GM18909 (cell line): ENCODE measurements at regions not wholly inside any gene's neighbourhood (a gene's known extent, or its start where the extent isn't known, plus 50 kb on each side); places are given as distances from the start of the nearest gene placed in this dataset.
"Not testable (repeated sequence)": the region's sequence is repeated elsewhere in the genome, so short reads cannot be mapped to it uniquely, and the experiment has no call there.

Experiments used
- ATAC-seq: cut with Tn5 transposase; IDR thresholded peaks from one replicate; pipeline ENCODE4 v1.9.1; 2021; ENCODE audit warnings: mild to moderate bottlenecking; ENCODE audit not compliant: unreplicated experiment, poor library complexity

DNA sequence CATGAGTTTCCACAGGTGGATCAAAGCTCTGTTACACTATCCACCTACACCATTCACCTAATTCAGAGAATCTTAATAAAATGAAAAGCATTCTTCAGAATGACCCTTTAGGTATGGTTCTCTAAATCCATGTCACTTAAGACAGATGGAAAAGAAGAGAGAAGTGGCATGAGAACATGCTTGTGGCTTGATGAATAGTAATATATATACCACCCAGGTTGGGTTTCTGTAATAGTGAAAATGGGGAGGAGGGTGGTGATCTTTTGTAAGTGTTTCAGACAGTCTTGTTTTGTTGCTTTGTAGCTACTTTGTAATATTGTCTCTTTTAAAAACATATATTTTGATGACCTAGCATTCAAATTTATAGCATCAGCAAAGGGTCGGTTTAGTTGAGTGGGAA, 469.8 kb downstream of the USP25 start:
- ATAC-seq: no peak

DNA sequence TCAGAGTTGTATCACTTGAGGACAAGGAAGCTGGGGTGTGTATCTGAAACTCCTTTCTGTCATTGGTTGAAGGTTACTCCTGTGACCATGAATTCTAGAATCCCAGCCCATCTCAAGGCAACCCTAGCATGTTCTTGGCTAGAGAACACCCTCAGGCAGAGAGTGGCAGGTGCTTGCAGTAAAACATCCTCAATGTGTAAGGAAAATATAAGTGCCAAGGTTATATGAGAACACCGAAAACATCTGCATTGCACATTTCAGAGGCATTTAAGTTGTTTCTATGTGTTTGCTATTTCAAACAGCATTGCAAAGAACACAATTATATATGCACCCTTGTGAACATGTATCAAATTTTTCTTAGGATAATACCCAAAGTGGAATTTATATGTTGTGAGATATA, 471.9 kb downstream of the USP25 start:
- no peak for ATAC-seq

DNA sequence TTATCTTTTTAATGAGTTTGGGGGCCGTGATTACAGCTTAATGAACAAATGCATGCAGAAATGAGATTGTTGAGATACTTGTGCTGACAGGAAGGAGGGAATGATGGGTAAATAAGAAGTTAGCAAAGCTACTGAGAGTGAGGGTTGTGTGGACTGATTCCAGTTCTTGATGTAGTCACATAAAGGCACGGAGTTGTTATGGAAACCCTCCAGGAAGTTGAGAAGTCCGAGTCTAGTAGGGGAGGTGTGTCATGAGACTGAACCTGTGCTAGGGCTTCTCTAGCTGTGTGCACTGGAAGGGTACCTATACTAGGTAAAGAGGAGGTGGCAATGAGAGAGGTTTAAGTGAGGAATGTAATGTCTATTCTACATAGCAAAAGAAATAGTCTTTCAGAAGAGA, 475.7 kb downstream of the USP25 start:
- no peak for ATAC-seq

DNA sequence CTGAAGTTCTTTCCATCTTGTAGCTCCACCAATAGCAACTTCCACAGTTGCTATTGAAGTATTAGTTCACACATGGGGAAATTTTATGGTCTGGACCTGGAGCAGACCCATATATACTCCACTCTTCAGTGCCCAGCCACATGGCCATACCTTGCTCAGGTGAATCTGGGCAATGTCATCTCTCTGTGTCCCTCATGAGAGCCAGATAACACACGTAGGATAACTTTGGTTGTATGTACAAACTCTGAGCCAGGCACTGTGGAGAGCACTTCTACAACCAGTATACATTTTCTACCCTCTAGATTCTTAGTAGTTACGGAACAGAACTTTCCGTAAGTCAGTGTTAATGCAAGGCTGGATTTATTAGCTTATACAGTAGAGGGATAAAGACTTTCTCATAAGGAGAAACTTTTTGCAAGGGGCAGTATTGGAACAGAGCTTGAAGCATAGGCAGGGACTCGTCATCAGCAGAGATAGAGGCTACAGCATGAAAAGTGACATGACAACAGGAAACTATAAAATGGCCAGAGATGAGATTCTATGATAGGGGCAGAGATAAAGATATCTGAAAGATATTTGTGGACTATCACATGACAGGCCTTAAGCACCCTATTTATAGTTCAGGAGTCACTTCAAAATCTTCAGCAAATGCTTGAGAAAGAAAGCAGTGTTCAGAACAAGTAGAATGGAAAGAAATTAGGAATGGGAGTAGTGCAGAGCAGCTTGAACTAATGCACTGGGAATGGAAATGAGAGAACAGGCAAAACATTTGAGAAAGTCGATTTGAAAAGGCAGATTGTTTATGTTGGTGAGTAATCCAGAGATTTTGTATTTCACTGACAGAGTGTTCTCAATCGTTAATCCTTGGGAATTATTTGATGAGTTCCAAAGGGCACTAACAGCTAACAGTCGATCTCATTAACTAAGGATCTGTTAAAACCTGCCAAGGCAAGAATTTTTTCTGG, 481.8 kb downstream of the USP25 start:
- no peak for ATAC-seq

DNA sequence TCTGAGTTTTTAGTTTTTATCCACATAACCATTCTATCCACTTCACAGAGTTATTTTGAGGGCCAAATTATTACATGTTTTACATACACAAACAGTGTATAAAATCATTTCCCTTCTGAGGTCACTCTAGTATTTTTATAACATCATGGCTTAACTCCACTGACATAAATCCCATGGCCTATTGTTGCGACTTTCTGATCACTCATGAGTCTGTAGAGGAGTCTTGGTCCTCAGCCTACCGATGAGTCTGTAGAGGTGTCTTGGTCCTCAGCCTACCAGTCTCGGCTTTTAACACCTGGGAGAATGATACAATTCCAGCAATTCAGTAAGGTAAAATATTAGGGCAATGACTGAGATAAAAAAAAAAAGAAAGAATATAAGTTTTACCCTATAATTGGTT, 483.7 kb downstream of the USP25 start:
- ATAC-seq: no peak

DNA sequence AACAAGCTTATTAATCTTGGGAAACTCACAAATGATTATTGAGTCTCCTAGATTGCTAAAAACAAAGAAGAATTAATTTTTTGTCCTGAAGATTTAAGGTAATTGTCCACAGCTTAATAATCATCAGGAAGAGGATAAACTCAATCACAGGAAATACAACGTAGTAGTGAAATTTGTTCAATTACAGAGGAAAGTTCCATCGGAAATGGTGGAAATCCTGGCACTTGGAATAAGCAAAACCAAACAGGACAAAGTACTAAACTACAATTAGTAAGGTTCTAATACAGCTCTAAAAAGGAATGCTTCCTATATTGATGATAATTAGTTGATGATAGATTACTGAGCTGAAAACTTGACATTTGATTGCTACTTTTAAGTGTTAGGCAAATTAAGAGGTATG, 485.4 kb downstream of the USP25 start:
- no peak for ATAC-seq

DNA sequence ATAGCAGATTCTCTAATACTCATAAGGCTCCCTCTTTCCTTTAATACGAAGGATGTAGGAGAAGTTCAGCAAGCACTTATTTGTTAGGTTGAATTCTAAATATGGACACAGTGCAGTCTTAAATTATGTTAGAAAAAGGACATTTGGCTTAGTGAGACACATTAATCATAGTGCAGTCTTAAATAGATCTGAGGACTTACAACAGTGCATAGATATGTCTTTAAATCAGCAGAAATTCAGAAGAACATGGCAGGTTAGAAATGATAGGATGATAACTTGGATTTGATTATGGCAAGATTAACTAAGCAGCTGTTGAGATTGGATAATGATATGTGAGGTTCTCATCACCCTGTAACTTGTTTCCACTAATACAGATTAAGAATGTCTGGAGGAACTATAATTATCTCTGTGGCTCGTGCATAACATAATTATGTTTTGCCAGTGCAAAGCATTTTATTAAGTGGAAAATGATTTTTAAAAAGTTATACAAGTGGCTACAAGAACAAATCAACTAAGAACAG, 485.9 kb downstream of the USP25 start:
- ATAC-seq: no peak

DNA sequence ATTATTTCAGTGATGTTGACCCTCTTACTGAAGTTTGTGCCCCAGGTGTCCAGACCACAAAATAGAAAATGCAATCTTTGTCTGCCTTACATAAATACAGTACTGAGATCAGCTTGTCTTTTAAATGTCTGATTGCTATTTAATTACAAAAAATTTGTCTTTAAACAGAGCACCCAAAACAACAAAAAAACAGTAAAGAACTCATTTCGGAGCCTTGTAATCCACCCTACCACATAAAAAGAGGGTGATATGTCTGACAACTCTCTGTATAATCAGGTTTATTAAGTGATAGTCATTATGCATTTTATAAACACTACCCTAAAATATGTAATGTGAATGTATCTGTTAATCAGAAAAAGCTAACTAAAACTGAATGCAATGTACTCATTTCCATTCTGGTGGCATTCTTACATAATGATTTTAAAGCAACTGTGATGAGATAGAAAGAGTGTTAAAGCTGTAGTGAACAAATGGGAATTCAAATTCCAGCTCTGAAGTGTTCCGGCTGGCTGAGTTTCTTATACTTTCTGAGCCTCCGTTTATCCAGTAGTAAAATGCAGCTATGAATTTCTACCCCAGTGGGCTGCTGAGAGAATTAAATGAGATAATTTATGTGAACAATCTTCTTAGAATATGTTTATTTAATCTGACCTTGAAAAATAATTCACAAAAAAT, 486.6 kb downstream of the USP25 start:
- no peak for ATAC-seq

DNA sequence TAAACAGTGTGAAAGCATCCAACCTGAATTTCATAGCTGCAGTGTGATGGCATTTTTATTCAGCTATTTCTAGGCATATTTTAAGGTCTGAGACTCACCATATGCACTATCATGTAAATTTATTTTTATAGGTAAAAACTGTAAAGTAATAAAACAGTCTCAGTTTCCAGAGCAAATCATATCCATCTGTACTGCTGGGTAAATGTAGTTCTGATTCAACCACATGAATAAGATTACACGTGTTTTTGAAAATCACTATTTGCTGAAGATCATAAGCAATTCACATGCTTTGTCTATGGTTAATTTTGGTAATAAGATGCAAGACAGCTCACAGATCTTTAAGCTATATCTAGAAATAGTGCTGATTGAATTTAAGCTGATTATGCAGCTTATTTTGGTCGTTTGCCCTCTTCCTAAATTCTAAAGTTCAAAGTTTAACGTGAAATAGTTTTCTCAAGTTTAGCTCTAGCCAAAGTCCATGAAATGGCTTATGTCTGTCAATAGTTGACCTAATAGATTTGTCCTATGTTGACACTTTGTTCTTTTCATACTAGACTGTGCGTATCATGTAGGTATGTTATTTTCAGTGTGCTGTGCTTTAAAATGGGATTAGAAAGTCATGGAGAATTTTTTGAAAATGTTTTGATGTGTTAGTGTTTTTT, 489.0 kb downstream of the USP25 start:
- no peak for ATAC-seq

DNA sequence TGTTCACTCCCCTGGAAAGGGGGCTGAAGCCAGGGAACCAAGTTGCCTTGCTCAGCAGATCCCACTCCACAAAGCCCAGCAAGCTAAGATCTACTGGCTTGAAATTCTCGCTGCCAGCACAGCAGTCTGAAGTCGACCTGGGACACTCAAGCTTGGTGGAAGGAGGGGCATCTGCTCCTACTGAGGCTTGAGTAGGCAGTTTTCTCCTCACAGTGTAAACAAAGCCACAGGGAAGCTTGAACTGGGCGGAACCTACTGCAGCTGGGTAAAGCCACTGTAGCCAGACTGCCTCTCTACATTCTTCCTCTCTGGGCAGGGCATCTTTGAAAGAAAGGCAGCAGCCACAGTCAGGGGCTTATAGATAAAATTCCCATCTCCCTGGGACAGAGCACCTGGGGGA, 495.0 kb downstream of the USP25 start:
- not testable (repeated sequence) for ATAC-seq

DNA sequence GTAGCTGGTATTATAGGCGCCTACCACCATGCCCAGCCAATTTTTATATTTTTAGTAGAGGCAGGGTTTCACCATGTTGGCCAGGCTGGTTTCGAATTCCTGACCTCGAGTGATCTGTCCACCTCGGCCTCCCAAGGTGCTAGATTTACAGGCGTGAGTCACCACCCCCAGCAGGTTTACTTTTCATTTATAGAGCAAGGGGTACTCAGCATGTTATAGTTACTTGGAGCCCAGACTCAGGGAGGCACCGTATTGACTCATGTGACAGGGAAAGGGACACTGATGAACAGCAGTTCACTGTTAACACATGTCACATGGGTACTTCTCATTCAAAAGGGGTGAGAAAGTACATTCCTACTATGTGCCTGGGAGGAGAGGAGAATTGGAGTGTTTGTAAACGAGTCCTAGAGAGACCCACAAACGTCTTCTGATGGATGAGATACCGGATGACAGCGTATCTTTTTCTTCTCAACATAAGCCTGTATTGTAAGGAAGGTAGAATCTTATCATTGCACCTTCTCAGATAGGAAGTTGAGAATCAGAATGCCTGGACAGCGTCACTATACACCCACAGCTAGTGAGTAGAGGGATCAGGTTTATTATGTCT, 510.0 kb downstream of the USP25 start:
- no peak for ATAC-seq

DNA sequence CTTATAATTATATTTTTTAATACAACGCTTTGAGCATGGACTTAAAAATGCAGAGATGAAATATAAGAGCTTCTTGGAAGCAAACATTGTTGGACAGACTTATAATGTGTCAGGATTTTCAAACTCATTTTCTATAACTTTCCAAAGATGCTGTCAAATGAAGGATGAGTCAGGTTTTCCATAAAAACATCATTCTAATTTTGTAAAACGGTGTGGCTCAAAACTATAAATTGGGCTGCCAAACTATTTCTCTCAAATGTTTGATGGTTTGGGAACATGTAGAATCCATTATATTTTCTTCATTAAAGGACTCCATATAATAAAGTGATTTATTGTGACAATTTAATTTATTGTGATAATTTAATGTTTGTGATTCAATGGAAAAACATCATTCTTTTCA, 511.2 kb downstream of the USP25 start:
- no peak for ATAC-seq

DNA sequence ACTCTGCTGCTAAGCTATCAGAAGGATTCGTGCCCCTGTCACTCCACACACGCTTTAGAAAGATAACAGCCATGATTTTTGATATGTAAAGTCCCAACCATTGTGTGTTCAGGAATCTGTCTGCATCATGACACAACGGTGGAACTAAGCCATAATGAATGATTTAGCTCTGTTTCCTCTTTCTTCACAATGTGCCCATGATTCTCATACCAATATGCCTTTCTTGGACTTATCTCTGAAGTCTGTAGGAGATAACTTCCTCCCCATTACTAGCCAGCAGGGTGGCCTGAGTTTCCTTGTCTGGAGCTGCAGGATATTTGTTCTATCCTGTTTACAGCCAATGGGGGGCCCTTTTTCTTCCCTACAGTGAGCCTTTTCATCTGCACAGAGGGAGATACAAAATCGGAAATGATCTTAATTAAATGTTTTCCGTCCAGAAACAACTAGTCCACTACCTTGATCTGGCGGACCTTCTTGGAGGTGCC, 511.7 kb downstream of the USP25 start:
- ATAC-seq: no peak

DNA sequence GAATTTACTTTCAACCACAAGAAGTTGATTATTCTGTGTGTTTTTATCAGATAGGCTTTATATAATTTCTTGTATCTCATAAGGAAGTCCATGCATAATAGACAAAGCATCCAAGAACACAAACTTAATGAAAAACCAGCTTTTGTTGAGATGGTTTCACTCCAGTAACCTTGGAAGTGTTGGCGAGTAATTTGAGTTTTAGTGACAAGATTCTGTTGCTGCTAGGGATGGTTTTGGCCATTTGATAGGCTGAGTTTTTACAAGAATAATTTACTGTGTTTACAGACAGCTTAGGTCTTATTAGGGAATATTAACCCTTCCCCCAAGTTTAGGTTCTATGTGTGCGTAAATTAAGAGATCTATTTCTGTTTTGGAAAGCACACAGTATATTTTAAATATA, 513.6 kb downstream of the USP25 start:
- ATAC-seq: no peak

DNA sequence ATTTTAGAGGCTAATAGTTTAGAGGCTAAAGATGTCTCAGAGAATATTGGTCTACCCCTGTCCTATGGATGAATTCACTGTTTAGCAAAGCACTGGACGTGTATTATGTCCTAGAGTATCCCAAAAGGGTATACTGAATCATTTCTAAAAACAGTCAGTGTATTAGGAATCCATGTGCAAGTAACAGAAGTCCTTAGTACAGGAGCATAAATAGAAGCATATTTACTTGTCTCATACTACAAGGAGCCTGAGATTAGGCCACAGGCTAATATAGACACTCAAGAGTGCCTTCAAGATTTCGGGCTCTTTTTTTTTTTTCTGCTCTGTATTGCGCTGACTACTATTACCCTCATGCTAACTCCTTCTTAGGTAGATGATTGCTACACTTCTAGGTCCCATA, 518.9 kb downstream of the USP25 start:
- ATAC-seq: no peak

DNA sequence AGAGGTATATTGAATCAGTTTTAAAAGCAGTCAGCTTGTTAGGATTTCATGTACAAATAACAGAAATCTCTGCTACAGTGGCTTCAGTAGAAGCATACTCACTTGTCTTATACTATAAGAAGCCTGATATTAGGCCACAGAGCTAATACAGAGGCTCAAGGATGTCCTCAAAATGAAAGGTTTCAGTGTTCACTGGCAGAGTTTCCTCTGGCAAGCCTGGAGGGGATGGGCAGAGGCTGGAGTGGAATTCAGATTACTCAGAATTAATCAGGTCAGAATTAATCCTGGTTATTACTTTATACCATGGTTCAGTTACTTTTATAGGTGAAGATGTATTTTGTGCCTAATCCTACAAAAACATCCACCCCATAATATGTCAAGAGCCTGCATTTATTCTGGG, 520.5 kb downstream of the USP25 start:
- ATAC-seq: no peak

DNA sequence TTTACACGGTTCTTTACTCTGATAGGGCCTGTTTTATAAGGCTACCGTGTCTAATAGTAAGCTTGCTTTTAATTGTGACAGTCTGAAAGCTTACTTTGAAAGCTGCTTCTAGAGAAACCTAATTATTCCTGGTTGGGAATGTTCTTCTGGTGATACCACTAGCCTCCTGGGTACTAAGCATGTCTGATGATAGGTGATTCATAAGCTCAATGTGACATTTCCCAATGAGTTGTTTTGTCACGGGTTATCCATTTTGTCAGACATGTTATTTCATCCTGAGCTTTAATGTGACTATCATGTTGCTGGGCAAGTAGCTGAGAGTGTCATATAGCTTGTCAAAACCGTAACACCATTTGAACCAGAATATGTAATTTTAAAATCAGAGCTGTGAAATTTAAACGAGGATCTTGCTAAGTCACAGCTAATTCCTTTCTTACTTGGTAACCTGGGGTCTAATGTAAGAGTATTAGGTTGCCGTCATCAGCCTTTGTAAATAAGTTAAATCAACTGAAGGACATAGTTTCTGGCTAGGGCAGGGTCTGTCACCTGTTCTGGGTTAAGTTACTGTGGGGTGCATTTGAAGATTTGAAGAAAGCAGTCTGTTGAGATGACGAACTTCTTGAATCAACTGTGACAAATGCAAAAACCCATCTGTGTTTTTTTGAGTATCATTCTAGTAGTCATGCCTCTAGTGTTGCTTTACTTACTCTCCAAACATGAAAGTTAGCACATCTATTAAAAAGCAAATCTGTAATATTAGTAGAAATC, 529.2 kb downstream of the USP25 start:
- no peak for ATAC-seq

DNA sequence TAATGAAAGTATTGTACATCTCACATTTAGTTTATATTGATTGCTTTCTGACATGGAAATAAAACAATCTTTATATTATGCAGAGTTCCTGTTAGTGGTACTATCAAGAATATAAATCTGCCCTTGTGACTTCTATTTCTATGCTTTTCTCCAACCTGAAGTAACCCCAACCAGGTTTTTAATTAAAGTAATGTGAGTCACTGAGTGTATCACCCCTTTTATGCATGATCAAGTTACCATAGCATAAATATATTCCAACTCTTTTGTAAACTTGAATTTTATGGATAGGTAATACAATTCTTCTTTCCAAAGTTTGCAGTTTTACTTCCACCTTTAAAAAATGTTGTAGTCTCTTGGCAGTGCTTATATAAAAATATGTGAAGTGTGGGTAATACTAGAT, 532.3 kb downstream of the USP25 start:
- ATAC-seq: no peak

DNA sequence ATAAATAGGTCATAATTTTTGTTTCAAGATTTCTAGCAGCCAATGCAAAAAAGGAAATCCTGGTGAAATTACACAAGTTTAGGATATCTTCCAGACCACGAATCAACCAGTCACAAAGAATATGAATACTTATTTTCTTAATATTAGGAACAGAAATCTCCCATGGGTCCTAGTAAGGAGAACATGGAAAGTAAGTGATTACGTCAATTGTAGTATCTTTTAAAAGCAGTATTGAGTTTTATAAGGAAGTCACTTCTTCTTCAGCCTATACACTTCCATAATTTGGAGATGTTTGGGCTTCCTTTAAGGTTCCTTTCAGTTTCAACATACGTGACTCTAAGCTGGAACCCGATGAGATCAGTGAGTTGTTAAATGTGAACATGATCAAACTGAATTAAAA, 534.5 kb downstream of the USP25 start:
- no peak for ATAC-seq

DNA sequence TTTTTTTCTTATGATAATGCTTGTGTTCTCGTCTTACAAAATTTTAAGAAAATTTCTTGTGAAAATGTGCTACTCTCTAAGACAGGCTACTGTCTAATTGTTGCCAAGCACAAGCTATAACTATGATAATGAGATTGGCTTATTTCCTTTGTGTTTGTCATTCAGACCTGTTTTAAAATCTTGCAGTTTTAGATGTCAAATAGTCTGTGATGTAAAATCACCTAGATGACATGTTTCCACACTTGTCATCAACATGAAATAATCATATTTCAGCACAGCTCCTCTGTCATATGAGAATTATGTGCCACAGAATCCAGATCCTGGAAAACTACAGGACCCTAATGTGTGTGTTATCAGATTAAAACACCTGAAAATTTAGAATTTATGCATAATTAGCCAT, 539.7 kb downstream of the USP25 start:
- no peak for ATAC-seq
